Right lobe of liver (tissue), 6 donors: ENCODE measurements at regions not wholly inside any gene's neighbourhood (a gene's known extent, or its start where the extent isn't known, plus 50 kb on each side); places are given as distances from the start of the nearest gene placed in this dataset.
A peak's percentile ranks its signal among the peaks of the same experiment; 100 is the strongest.

Experiments
- ATAC-seq, 4 donors: fragments of 200-7000 bp; cut with Tn5 transposase; one replicate each; pipeline ENCODE4 v1.9.1; 2020; ENCODE audit warnings: mild to moderate bottlenecking in 4 of 4, moderate library complexity in 4 of 4
- DNase-seq, 3 donors: peaks; one replicate each; pipeline ENCODE4 v3.0.0-alpha.2; 2020
- H3K27ac ChIP-seq, 3 donors: fragments of 200-600 bp; one replicate each; pipeline ENCODE4 v1.8.0; 2022
- H3K27me3 ChIP-seq, 2 donors: fragments of 200-600 bp; one replicate each; pipeline ENCODE4 v1.8.0; 2022
- H3K36me3 ChIP-seq, 4 donors: fragments of 200-600 bp; sonication (generic) in 1 of 4; one replicate each; pipeline versions ENCODE4 v1.5.1 to v1.8.0; 2017 to 2022; ENCODE audit warnings: control low read depth in 1 of 4
- H3K4me1 ChIP-seq, 4 donors: fragments of 200-600 bp; sonication (generic) in 1 of 4; one replicate each; pipeline versions ENCODE4 v1.5.1 to v1.8.0; 2017 to 2022; ENCODE audit warnings: control low read depth in 1 of 4
- H3K4me3 ChIP-seq, 3 donors: fragments of 200-600 bp; one replicate each; pipeline ENCODE4 v1.8.0; 2022
- H3K9me3 ChIP-seq, 4 donors: fragments of 200-600 bp; sonication (generic) in 1 of 4; one replicate each; pipeline versions ENCODE4 v1.5.1 to v1.8.0; 2017 to 2022; ENCODE audit warnings: control low read depth in 1 of 4
- CTCF ChIP-seq, 4 donors: fragments of 200-600 bp in 3 of 4; fragments of 450-650 bp in 1 of 4; IDR thresholded peaks; one replicate each; pipeline versions ENCODE4 v1.5.1 to v1.8.0; 2016 to 2022; ENCODE audit warnings: antibody characterized with exemption in 4 of 4, mild to moderate bottlenecking in 2 of 4
- POLR2A ChIP-seq: fragments of 450-650 bp; IDR thresholded peaks from one replicate; pipeline ENCODE4 v1.6.1; 2017; ENCODE audit warnings: antibody characterized with exemption, mild to moderate bottlenecking
- WGBS: methylation state at CpG from one replicate; pipeline ENCODE4 v1.1.6; 2018; ENCODE audit warnings: low coverage, low lambda C conversion rate; ENCODE audit not compliant: insufficient coverage; ENCODE audit errors: missing lambda C conversion rate; 5-methylcytosine and 5-hydroxymethylcytosine counted together
- intact Hi-C, 2 donors: fragments of 100-400 bp; cut with DNase I; formaldehyde crosslinking; loops; one replicate each; pipeline versions ENCODE4 v1.11.2 to v1.14.1; 2022
- donor health status: DM: no; HTN: yes; CAD: no.
- donor health status: DM: no; HTN: no; CAD: no.
- donor health status: DM: no; HTN: no; CAD: no.
- donor health status: DM: no; HTN: yes; CAD: no.
- donor health status: DM: no; HTN: yes; CAD: no.

- no peaks in the 10 kb centered on the region for H3K36me3 ChIP-seq
- no peak for ATAC-seq
- H3K4me1 ChIP-seq: no peaks in the 10 kb centered on the region
- H3K4me3 ChIP-seq: no peak overlapping the region
- intact Hi-C loops: no loop called here
- DNase-seq: no peak
- H3K27me3 ChIP-seq: no peaks in the 10 kb centered on the region
- no peak for TF ChIP-seq CTCF (IDR thresholded peaks at IDR 0.05)
- TF ChIP-seq POLR2A: no peak
- no peak overlapping the region for H3K27ac ChIP-seq
- 32% methylated on average over 2 of the region's 2 CpGs for WGBS
- H3K9me3 ChIP-seq: no peaks in the 10 kb centered on the region
These were observed 212.2 kb downstream of the PPP1R2C start for GRCh38 chrX:42565739-42566138.

GRCh38 chrX:42546800-42547199 lies 231.2 kb downstream of the PPP1R2C start:
- no peak for TF ChIP-seq POLR2A
- no peak for TF ChIP-seq CTCF (IDR thresholded peaks at IDR 0.05)
- 81% methylated on average over 1 of the region's 1 CpG for WGBS

GRCh38 chrX:42544883-42545282 lies 233.1 kb downstream of the PPP1R2C start:
- no peak overlapping the region for H3K27ac ChIP-seq
- no peaks in the 10 kb centered on the region for H3K27me3 ChIP-seq
- H3K4me1 ChIP-seq: no peaks in the 10 kb centered on the region
- H3K4me3 ChIP-seq: no peak overlapping the region
- no peaks in the 10 kb centered on the region for H3K36me3 ChIP-seq
- 51% methylated on average over 2 of the region's 2 CpGs for WGBS
- TF ChIP-seq POLR2A (no peak), CTCF (IDR thresholded peaks at IDR 0.05) (no peak)
- DNase-seq: no peak
- H3K9me3 ChIP-seq: no peaks in the 10 kb centered on the region
- ATAC-seq: no peak
- intact Hi-C loops: no loop called here

More at GRCh38 chrX:42546800-42547199, 231.2 kb downstream of the PPP1R2C start:
- DNase-seq (no peak), ATAC-seq (no peak)
- Histone ChIP-seq H3K9me3 (no peaks in the 10 kb centered on the region), H3K27me3 (no peaks in the 10 kb centered on the region), H3K36me3 (no peaks in the 10 kb centered on the region), H3K4me1 (no peaks in the 10 kb centered on the region), H3K27ac (no peak overlapping the region), H3K4me3 (no peak overlapping the region)
- intact Hi-C loops: no loop called here

- intact Hi-C loops: no loop called here
- Histone ChIP-seq H3K4me1 (peaks cover 0 to 12% (median 3%) of the 10 kb centered on the region in 4 donors), H3K27ac (no peak overlapping the region), H3K9me3 (no peaks in the 10 kb centered on the region), H3K36me3 (no peaks in the 10 kb centered on the region), H3K4me3 (no peak overlapping the region), H3K27me3 (no peaks in the 10 kb centered on the region)
- TF ChIP-seq CTCF (IDR thresholded peaks at IDR 0.05) (no peak), POLR2A (no peak)
- DNase-seq (no peak), ATAC-seq (no peak)
These were observed 236.4 kb downstream of the PPP1R2C start for GRCh38 chrX:42541554-42541953.

GRCh38 chrX:42540146-42540545 lies 237.8 kb downstream of the PPP1R2C start:
- H3K4me1 ChIP-seq: peaks cover 0 to 12% (median 3%) of the 10 kb centered on the region in 4 donors
- H3K4me3 ChIP-seq: no peak overlapping the region
- intact Hi-C loops: no loop called here
- TF ChIP-seq CTCF (IDR thresholded peaks at IDR 0.05): no peak
- TF ChIP-seq POLR2A: no peak
- H3K27ac ChIP-seq: no peak overlapping the region
- DNase-seq (no peak), ATAC-seq (peak in 1 of 4 donors; percentile 29)
- no peaks in the 10 kb centered on the region for H3K27me3 ChIP-seq
- H3K9me3 ChIP-seq: no peaks in the 10 kb centered on the region
- H3K36me3 ChIP-seq: no peaks in the 10 kb centered on the region
